Stimulated activated CD8-positive, alpha-beta memory T cell treated with anti-CD3 and anti-CD28 coated beads, Interleukin-4, amount 100 ng/mL, for 1 hour (primary cell): ENCODE measurements at regions not wholly inside any gene's neighbourhood (a gene's known extent, or its start where the extent isn't known, plus 50 kb on each side); places are given as distances from the start of the nearest gene placed in this dataset.
"Not testable (repeated sequence)": the region's sequence is repeated elsewhere in the genome, so short reads cannot be mapped to it uniquely, and the experiment has no call there.

Source experiments
- DNase-seq, 2 donors: peaks; one replicate each; pipeline ENCODE4 v3.0.0-alpha.2; 2020; ENCODE audit warnings: low read depth in 2 of 2, low spot score in 1 of 2

GRCh38 chr4:177938226-177938625, 496.0 kb upstream of the AGA start:
- no peak for DNase-seq

GRCh38 chr4:177945268-177945667, 503.0 kb upstream of the AGA start:
- DNase-seq, result no peak

GRCh38 chr4:177947607-177948006, 505.4 kb upstream of the AGA start:
- DNase-seq, result no peak

GRCh38 chr4:177948853-177949252, 506.6 kb upstream of the AGA start:
- no peak for DNase-seq

- DNase-seq, result no peak
Observed at GRCh38 chr4:177951026-177951425, 508.8 kb upstream of the AGA start.

GRCh38 chr4:177952723-177953122, 510.5 kb upstream of the AGA start:
- no peak for DNase-seq

GRCh38 chr4:177957596-177958360, 515.5 kb upstream of the AGA start:
- DNase-seq, result no peak

GRCh38 chr4:177960566-177960965, 518.3 kb upstream of the AGA start:
- no peak for DNase-seq

GRCh38 chr4:177961761-177962380, 519.6 kb upstream of the AGA start:
- no peak for DNase-seq

- no peak for DNase-seq
Observed at GRCh38 chr4:177964061-177964460, 521.8 kb upstream of the AGA start.

GRCh38 chr4:177964693-177965168, 522.5 kb upstream of the AGA start:
- DNase-seq, result no peak

GRCh38 chr4:177967328-177967727, 525.1 kb upstream of the AGA start:
- DNase-seq, result no peak

GRCh38 chr4:177968817-177969442, 526.7 kb upstream of the AGA start:
- DNase-seq, result no peak

GRCh38 chr4:177974461-177974860, 532.2 kb upstream of the AGA start:
- DNase-seq, result no peak

- no peak for DNase-seq
Observed at GRCh38 chr4:177975315-177975987, 533.2 kb upstream of the AGA start.

GRCh38 chr4:177986236-177986635, 544.0 kb upstream of the AGA start:
- DNase-seq, result no peak

- DNase-seq, result no peak
Observed at GRCh38 chr4:177987896-177988295, 545.7 kb upstream of the AGA start.

- DNase-seq, result no peak
Observed at GRCh38 chr4:177989503-177990201, 547.4 kb upstream of the AGA start.

- no peak for DNase-seq
Observed at GRCh38 chr4:178003098-178003657, 560.9 kb upstream of the AGA start.

GRCh38 chr4:178010596-178010995, 568.4 kb upstream of the AGA start:
- no peak for DNase-seq

GRCh38 chr4:178015046-178015445, 572.8 kb upstream of the AGA start:
- DNase-seq, result not testable (repeated sequence)
